ENCODE measurements at regions not wholly inside any gene's neighbourhood (a gene's known extent, or its start where the extent isn't known, plus 50 kb on each side); places are given as distances from the start of the nearest gene placed in this dataset.

GRCh38 chr4:81351654-81352445 lies 119.9 kb downstream of the RASGEF1B start:
- TF ChIP-seq TAF1 (IDR thresholded peaks at IDR 0.05; ENCODE audit: low read depth): no peak
- TF ChIP-seq MAX (IDR thresholded peaks at IDR 0.05): no peak
- TF ChIP-seq TEAD4 (IDR thresholded peaks at IDR 0.05): no peak
- no peak for TF ChIP-seq ZBTB7A (IDR thresholded peaks at IDR 0.05; ENCODE audit: low read depth)
- no peak for TF ChIP-seq EGR1 (IDR thresholded peaks at IDR 0.05)
- TF ChIP-seq CEBPB (IDR thresholded peaks at IDR 0.05): no peak

Data from Ishikawa (cell line).